T-helper 1 cell treated with Interleukin-12 subunit alpha and Interleukin-12 subunit beta and Interleukin-4 antibody, amounts not matched to agents 30 ng/mL and 1 ng/mL, for 36 hours (primary cell): ENCODE measurements at regions not wholly inside any gene's neighbourhood (a gene's known extent, or its start where the extent isn't known, plus 50 kb on each side); places are given as distances from the start of the nearest gene placed in this dataset.
"Not testable (repeated sequence)": the region's sequence is repeated elsewhere in the genome, so short reads cannot be mapped to it uniquely, and the experiment has no call there.

Source experiments
- intact Hi-C: fragments of 100-400 bp; cut with micrococcal nuclease; formaldehyde crosslinking; loops from one replicate; pipeline ENCODE4 v1.15.1; 2024

- intact Hi-C loops: not testable (repeated sequence)
These were observed 91.5 kb upstream of the MBIP start for GRCh38 chr14:36411951-36412350.

GRCh38 chr14:36408388-36408787, 88.0 kb upstream of the MBIP start:
- intact Hi-C loops: no loop called here

- intact Hi-C loops: no loop called here
These were observed 85.3 kb upstream of the MBIP start for GRCh38 chr14:36405589-36406274.

- intact Hi-C loops: no loop called here
These were observed 82.4 kb upstream of the MBIP start for GRCh38 chr14:36402867-36403266.

GRCh38 chr14:36398463-36399291, 78.2 kb upstream of the MBIP start:
- intact Hi-C loops: no loop called here

- intact Hi-C loops: no loop called here
These were observed 76.9 kb upstream of the MBIP start for GRCh38 chr14:36397357-36397756.

GRCh38 chr14:36396798-36397197, 76.4 kb upstream of the MBIP start:
- intact Hi-C loops: no loop called here

- intact Hi-C loops: no loop called here
These were observed 74.2 kb upstream of the MBIP start for GRCh38 chr14:36394593-36394992.

GRCh38 chr14:36390718-36391117, 70.3 kb upstream of the MBIP start:
- intact Hi-C loops: no loop called here

- intact Hi-C loops: no loop called here
These were observed 63.5 kb upstream of the MBIP start for GRCh38 chr14:36383767-36384431.

- intact Hi-C loops: loop anchor here (1.0 to 10.0 kb wide), 5 partner anchors 54 to 495 kb away; partner anchors contain the start of gene MBIP
These were observed 53.7 kb upstream of the MBIP start for GRCh38 chr14:36373982-36374673.
